Calu3 (cell line): ENCODE measurements at regions not wholly inside any gene's neighbourhood (a gene's known extent, or its start where the extent isn't known, plus 50 kb on each side); places are given as distances from the start of the nearest gene placed in this dataset.

Source experiments
- BruUV-seq: library from RNA; stranded (reverse); fragments of 400-500 nt; replicated peaks from 2 replicates; lab custom pipeline; 2021; lab: Mats Ljungman, UMichigan
- CTCF ChIA-PET: fragments of 300-600 bp; sonication (Branson Sonifier 250); formaldehyde crosslinking; loops from one replicate; lab custom pipeline; 2022; ENCODE audit warnings: antibody characterized with exemption; lab: Charles Lee
- DNase-seq: peaks from one replicate; pipeline ENCODE4 v3.0.0; 2022
- H3K27ac Mint-ChIP-seq: one replicate; pipeline ENCODE4 v1.8.0; 2022; ENCODE audit warnings: mixed read lengths; ENCODE audit not compliant: unreplicated experiment
- H3K27me3 Mint-ChIP-seq: one replicate; pipeline ENCODE4 v1.8.0; 2022; ENCODE audit warnings: mixed read lengths; ENCODE audit not compliant: unreplicated experiment
- H3K36me3 Mint-ChIP-seq: one replicate; pipeline ENCODE4 v1.8.0; 2022; ENCODE audit warnings: mild to moderate bottlenecking, moderate library complexity, mixed read lengths; ENCODE audit not compliant: insufficient read depth, unreplicated experiment
- H3K4me1 Mint-ChIP-seq: one replicate; pipeline ENCODE4 v1.8.0; 2022; ENCODE audit warnings: mild to moderate bottlenecking, low read depth, mixed read lengths; ENCODE audit not compliant: unreplicated experiment
- H3K4me3 Mint-ChIP-seq: one replicate; pipeline ENCODE4 v1.8.0; 2022; ENCODE audit warnings: mild to moderate bottlenecking, low read depth, moderate library complexity, mixed read lengths; ENCODE audit not compliant: unreplicated experiment
- H3K9me3 Mint-ChIP-seq: one replicate; pipeline ENCODE4 v1.8.0; 2022; ENCODE audit warnings: low read depth, mixed read lengths; ENCODE audit not compliant: unreplicated experiment
- CTCF ChIP-seq: fragments of 200-600 bp; IDR thresholded peaks from one replicate; pipeline ENCODE4 v1.8.0; 2022; ENCODE audit warnings: antibody characterized with exemption; ENCODE audit not compliant: unreplicated experiment
- intact Hi-C: fragments of 100-400 bp; cut with micrococcal nuclease; formaldehyde crosslinking; loops from one replicate; pipeline ENCODE4 v1.10.0; 2022; ENCODE audit not compliant: unreplicated experiment

GRCh38 chr1:34358636-34359035 is 181.9 kb downstream of the C1orf94 start:
- Mint-ChIP-seq H3K9me3 (peaks cover 6% of the 10 kb centered on the region), H3K4me1 (no peaks in the 10 kb centered on the region), H3K27ac (no peak overlapping the region), H3K27me3 (peaks cover 51% of the 10 kb centered on the region), H3K4me3 (no peak overlapping the region), H3K36me3 (no peaks in the 10 kb centered on the region)
- DNase-seq = no peak
- no TSS peak for BruUV-seq
- no peak for TF ChIP-seq CTCF
- intact Hi-C loops = no loop called here
- CTCF ChIA-PET = no interaction called here

- CTCF ChIA-PET = no interaction called here
- H3K27me3 Mint-ChIP-seq = peaks cover 57% of the 10 kb centered on the region
- no peak overlapping the region for H3K4me3 Mint-ChIP-seq
- BruUV-seq = no TSS peak
- H3K4me1 Mint-ChIP-seq = no peaks in the 10 kb centered on the region
- H3K36me3 Mint-ChIP-seq = no peaks in the 10 kb centered on the region
- DNase-seq = no peak
- TF ChIP-seq CTCF = no peak
- H3K27ac Mint-ChIP-seq = no peak overlapping the region
- intact Hi-C loops = no loop called here
- peaks cover 6% of the 10 kb centered on the region for H3K9me3 Mint-ChIP-seq
Measured at GRCh38 chr1:34359411-34359810, 182.7 kb downstream of the C1orf94 start.

GRCh38 chr1:34360574-34360973 is 183.9 kb downstream of the C1orf94 start:
- intact Hi-C loops = no loop called here
- Mint-ChIP-seq H3K27me3 (peaks cover 48% of the 10 kb centered on the region), H3K27ac (no peak overlapping the region), H3K36me3 (no peaks in the 10 kb centered on the region), H3K4me3 (no peak overlapping the region), H3K4me1 (no peaks in the 10 kb centered on the region), H3K9me3 (peaks cover 3% of the 10 kb centered on the region)
- TF ChIP-seq CTCF = no peak
- no TSS peak for BruUV-seq
- DNase-seq = no peak
- CTCF ChIA-PET = no interaction called here

- no peaks in the 10 kb centered on the region for H3K4me1 Mint-ChIP-seq
- peaks cover 43% of the 10 kb centered on the region for H3K27me3 Mint-ChIP-seq
- no peak for TF ChIP-seq CTCF
- no TSS peak for BruUV-seq
- no peak overlapping the region for H3K4me3 Mint-ChIP-seq
- intact Hi-C loops = no loop called here
- no peak overlapping the region for H3K27ac Mint-ChIP-seq
- no peaks in the 10 kb centered on the region for H3K36me3 Mint-ChIP-seq
- CTCF ChIA-PET = no interaction called here
- H3K9me3 Mint-ChIP-seq = peaks cover 3% of the 10 kb centered on the region
- no peak for DNase-seq
Measured at GRCh38 chr1:34361121-34361520, 184.4 kb downstream of the C1orf94 start.
